Left colon (tissue), 2 donors: ENCODE measurements at regions not wholly inside any gene's neighbourhood (a gene's known extent, or its start where the extent isn't known, plus 50 kb on each side); places are given as distances from the start of the nearest gene placed in this dataset.

Experiments
- ATAC-seq: fragments of 200-7000 bp; cut with Tn5 transposase; one replicate; pipeline ENCODE4 v1.9.1; 2020; ENCODE audit warnings: mild to moderate bottlenecking, moderate library complexity
- DNase-seq, 2 donors: peaks; one replicate each; pipeline ENCODE4 v3.0.0-alpha.2; 2020
- intact Hi-C, 2 donors: fragments of 100-400 bp; cut with DNase I in 1 of 2; cut with micrococcal nuclease in 1 of 2; formaldehyde crosslinking; loops; one replicate each; pipeline versions ENCODE4 v1.11.2 to v1.14.0; 2022; cut with DNase I, micrococcal nuclease
- donor health status: DM: no; HTN: no; CAD: no.
- donor health status: DM: yes; HTN: yes; CAD: no.

GRCh38 chr3:22901684-22902083 lies 301.4 kb upstream of the UBE2E2 start:
- no peak for ATAC-seq
- DNase-seq: no peak
- intact Hi-C loops: no loop called here

- intact Hi-C loops: no loop called here
- DNase-seq (no peak), ATAC-seq (no peak)
Observed at GRCh38 chr3:22907161-22907780, 295.9 kb upstream of the UBE2E2 start.

GRCh38 chr3:22907796-22908195 lies 295.3 kb upstream of the UBE2E2 start:
- intact Hi-C loops: no loop called here
- ATAC-seq: no peak
- DNase-seq: no peak

- ATAC-seq (no peak), DNase-seq (no peak)
- intact Hi-C loops: no loop called here
Observed at GRCh38 chr3:22908989-22909507, 294.1 kb upstream of the UBE2E2 start.

GRCh38 chr3:22916933-22917332 lies 286.2 kb upstream of the UBE2E2 start:
- DNase-seq (no peak), ATAC-seq (no peak)
- intact Hi-C loops: no loop called here

- ATAC-seq (no peak), DNase-seq (no peak)
- intact Hi-C loops: no loop called here
Observed at GRCh38 chr3:22920006-22920405, 283.1 kb upstream of the UBE2E2 start.

GRCh38 chr3:22922317-22922716 lies 280.8 kb upstream of the UBE2E2 start:
- intact Hi-C loops: no loop called here
- no peak for ATAC-seq

GRCh38 chr3:22923711-22924110 lies 279.4 kb upstream of the UBE2E2 start:
- intact Hi-C loops: no loop called here
- DNase-seq (no peak), ATAC-seq (no peak)

More at GRCh38 chr3:22922317-22922716, 280.8 kb upstream of the UBE2E2 start:
- no peak for DNase-seq

- intact Hi-C loops: no loop called here
- ATAC-seq: no peak
- DNase-seq: no peak
Observed at GRCh38 chr3:22928216-22929110, 274.7 kb upstream of the UBE2E2 start.

- no peak for DNase-seq
- ATAC-seq: no peak
- intact Hi-C loops: no loop called here
Observed at GRCh38 chr3:22933051-22933840, 269.9 kb upstream of the UBE2E2 start.

- DNase-seq (no peak), ATAC-seq (no peak)
- intact Hi-C loops: no loop called here
Observed at GRCh38 chr3:22933841-22934116, 269.3 kb upstream of the UBE2E2 start.

GRCh38 chr3:22935040-22935439 lies 268.1 kb upstream of the UBE2E2 start:
- DNase-seq: no peak
- ATAC-seq: no peak
- intact Hi-C loops: no loop called here

- DNase-seq (no peak), ATAC-seq (no peak)
- intact Hi-C loops: no loop called here
Observed at GRCh38 chr3:22937536-22937935, 265.6 kb upstream of the UBE2E2 start.

- DNase-seq: no peak
- intact Hi-C loops: no loop called here
- ATAC-seq: no peak
Observed at GRCh38 chr3:22938739-22939138, 264.4 kb upstream of the UBE2E2 start.

- intact Hi-C loops: no loop called here
- DNase-seq (no peak), ATAC-seq (no peak)
Observed at GRCh38 chr3:22939349-22939748, 263.8 kb upstream of the UBE2E2 start.

GRCh38 chr3:22940285-22940684 lies 262.8 kb upstream of the UBE2E2 start:
- intact Hi-C loops: no loop called here
- ATAC-seq: no peak
- no peak for DNase-seq

- ATAC-seq (no peak), DNase-seq (no peak)
- intact Hi-C loops: no loop called here
Observed at GRCh38 chr3:22942981-22943380, 260.1 kb upstream of the UBE2E2 start.

GRCh38 chr3:22947851-22948250 lies 255.3 kb upstream of the UBE2E2 start:
- intact Hi-C loops: no loop called here

GRCh38 chr3:22951910-22952309 lies 251.2 kb upstream of the UBE2E2 start:
- ATAC-seq: no peak

More at GRCh38 chr3:22947851-22948250, 255.3 kb upstream of the UBE2E2 start:
- DNase-seq (no peak), ATAC-seq (no peak)

GRCh38 chr3:22952860-22953259 lies 250.3 kb upstream of the UBE2E2 start:
- intact Hi-C loops: no loop called here
- DNase-seq: no peak

More at GRCh38 chr3:22951910-22952309, 251.2 kb upstream of the UBE2E2 start:
- DNase-seq: no peak
- intact Hi-C loops: no loop called here

More at GRCh38 chr3:22952860-22953259, 250.3 kb upstream of the UBE2E2 start:
- ATAC-seq: no peak
